ENCODE measurements at regions not wholly inside any gene's neighbourhood (a gene's known extent, or its start where the extent isn't known, plus 50 kb on each side); places are given as distances from the start of the nearest gene placed in this dataset.

- no peak for DNase-seq
Measured at GRCh38 chr2:5751873-5752482, 59.8 kb downstream of the SOX11 start.

- no peak for DNase-seq
Measured at GRCh38 chr2:5756272-5756671, 64.1 kb downstream of the SOX11 start.

- no peak for DNase-seq
Measured at GRCh38 chr2:5758346-5758745, 66.2 kb downstream of the SOX11 start.

GRCh38 chr2:5759949-5760348 is 67.8 kb downstream of the SOX11 start:
- no peak for DNase-seq

- DNase-seq = no peak
Measured at GRCh38 chr2:5763531-5763930, 71.3 kb downstream of the SOX11 start.

- no peak for DNase-seq
Measured at GRCh38 chr2:5764041-5764440, 71.9 kb downstream of the SOX11 start.

GRCh38 chr2:5766056-5766455 is 73.9 kb downstream of the SOX11 start:
- no peak for DNase-seq

GRCh38 chr2:5766561-5766960 is 74.4 kb downstream of the SOX11 start:
- no peak for DNase-seq

GRCh38 chr2:5777131-5777535 is 84.9 kb downstream of the SOX11 start:
- no peak for DNase-seq

GRCh38 chr2:5781679-5782078 is 89.5 kb downstream of the SOX11 start:
- DNase-seq = no peak

- DNase-seq = no peak
Measured at GRCh38 chr2:5782103-5782502, 89.9 kb downstream of the SOX11 start.

GRCh38 chr2:5788447-5788846 is 96.3 kb downstream of the SOX11 start:
- no peak for DNase-seq

GRCh38 chr2:5791371-5791770 is 99.2 kb downstream of the SOX11 start:
- DNase-seq = no peak

- DNase-seq = no peak
Measured at GRCh38 chr2:5794012-5794411, 101.8 kb downstream of the SOX11 start.

- DNase-seq = no peak
Measured at GRCh38 chr2:5798084-5798483, 105.9 kb downstream of the SOX11 start.

- DNase-seq = no peak
Measured at GRCh38 chr2:5799348-5799747, 107.2 kb downstream of the SOX11 start.

GRCh38 chr2:5803547-5803946 is 111.4 kb downstream of the SOX11 start:
- no peak for DNase-seq

- no peak for DNase-seq
Measured at GRCh38 chr2:5818961-5819600, 126.9 kb downstream of the SOX11 start.

- DNase-seq = no peak
Measured at GRCh38 chr2:5824126-5824525, 131.9 kb downstream of the SOX11 start.

GRCh38 chr2:5825686-5826085 is 133.5 kb downstream of the SOX11 start:
- no peak for DNase-seq

GRCh38 chr2:5826979-5827655 is 134.9 kb downstream of the SOX11 start:
- DNase-seq = no peak

- DNase-seq = no peak
Measured at GRCh38 chr2:5834501-5834900, 142.3 kb downstream of the SOX11 start.

- DNase-seq = no peak
Measured at GRCh38 chr2:5839550-5839949, 147.4 kb downstream of the SOX11 start.

- no peak for DNase-seq
Measured at GRCh38 chr2:5841126-5841525, 148.9 kb downstream of the SOX11 start.

- DNase-seq = no peak
Measured at GRCh38 chr2:5842326-5842725, 150.1 kb downstream of the SOX11 start.

Data from activated naive CD4-positive, alpha-beta T cell treated with Interleukin-2 at 50 U/mL for 16 hours (primary cell).